GM23248 (cell line): ENCODE measurements at regions not wholly inside any gene's neighbourhood (a gene's known extent, or its start where the extent isn't known, plus 50 kb on each side); places are given as distances from the start of the nearest gene placed in this dataset.
"Not testable (repeated sequence)": the region's sequence is repeated elsewhere in the genome, so short reads cannot be mapped to it uniquely, and the experiment has no call there.

Experiments used
- DNase-seq: peaks from one replicate; pipeline ENCODE4 v3.0.0-alpha.2; 2015
- H2AFZ ChIP-seq: fragments of 200-600 bp; sonication (generic); 2 replicates; pipeline ENCODE4 v1.6.1; 2016; ENCODE audit warnings: antibody characterized with exemption
- H3F3A ChIP-seq: fragments of 200-600 bp; sonication (generic); 2 replicates; pipeline ENCODE4 v1.6.1; 2016; ENCODE audit warnings: mild to moderate bottlenecking, antibody characterized with exemption, mixed run types; ENCODE audit not compliant: insufficient read depth
- H3K27ac ChIP-seq: fragments of 200-600 bp; sonication (generic); 2 replicates; pipeline ENCODE4 v1.5.1; 2016; ENCODE audit warnings: mild to moderate bottlenecking
- H3K27me3 ChIP-seq: fragments of 200-600 bp; sonication (generic); replicated peaks from 2 replicates; pipeline ENCODE4 v1.6.1; 2016; ENCODE audit warnings: mild to moderate bottlenecking; ENCODE audit not compliant: insufficient read depth
- H3K36me3 ChIP-seq: fragments of 200-600 bp; sonication (generic); 2 replicates; pipeline ENCODE4 v1.6.1; 2016; ENCODE audit warnings: low read depth, mild to moderate bottlenecking
- H3K4me1 ChIP-seq: fragments of 200-600 bp; sonication (generic); 2 replicates; pipeline ENCODE4 v1.6.1; 2016; ENCODE audit warnings: mild to moderate bottlenecking; ENCODE audit not compliant: insufficient read depth
- H3K4me2 ChIP-seq: fragments of 200-600 bp; sonication (generic); one replicate; pipeline ENCODE4 v1.6.1; 2016; ENCODE audit warnings: mild to moderate bottlenecking; ENCODE audit not compliant: unreplicated experiment
- H3K4me3 ChIP-seq: fragments of 200-600 bp; sonication (generic); 2 replicates; pipeline ENCODE4 v1.5.1; 2016; ENCODE audit warnings: mild to moderate bottlenecking
- H3K79me2 ChIP-seq: fragments of 200-600 bp; sonication (generic); 2 replicates; pipeline ENCODE4 v1.6.1; 2016; ENCODE audit warnings: mild to moderate bottlenecking; ENCODE audit not compliant: insufficient read depth
- H3K9ac ChIP-seq: fragments of 200-600 bp; sonication (generic); 2 replicates; pipeline ENCODE4 v1.6.1; 2016; ENCODE audit warnings: mild to moderate bottlenecking
- H3K9me2 ChIP-seq: fragments of 200-600 bp; sonication (generic); 2 replicates; pipeline ENCODE4 v1.6.1; 2016; ENCODE audit warnings: mixed run types, mild to moderate bottlenecking, moderate library complexity; ENCODE audit not compliant: insufficient read depth
- H3K9me3 ChIP-seq: fragments of 200-600 bp; sonication (generic); one replicate; pipeline ENCODE4 v1.6.1; 2017; ENCODE audit warnings: low read depth
- H4K20me1 ChIP-seq: fragments of 200-600 bp; sonication (generic); 2 replicates; pipeline ENCODE4 v1.6.0; 2016; ENCODE audit not compliant: insufficient read depth
- EZH2 ChIP-seq: fragments of 200-600 bp; sonication (generic); IDR thresholded peaks from 2 replicates; pipeline ENCODE4 v1.6.1; 2018; ENCODE audit warnings: antibody characterized with exemption, mild to moderate bottlenecking; ENCODE audit not compliant: insufficient read depth, poor library complexity, severe bottlenecking
- EZH2phosphoT487 ChIP-seq: fragments of 200-600 bp; sonication (generic); IDR thresholded peaks from 2 replicates; pipeline ENCODE4 v1.6.1; 2018; ENCODE audit warnings: antibody characterized with exemption, moderate library complexity, mild to moderate bottlenecking, low read depth; ENCODE audit not compliant: insufficient read depth
- WGBS, 2 experiments: methylation state at CpG; one replicate each; pipeline ENCODE4 v1.1.6; 2015 to 2017; ENCODE audit warnings: low lambda C conversion rate in 2 of 2, low coverage in 1 of 2; ENCODE audit errors: missing lambda C conversion rate in 2 of 2; 5-methylcytosine and 5-hydroxymethylcytosine counted together
- in situ Hi-C: fragments of 300-500 bp; cut with MboI; formaldehyde crosslinking; loops from 2 replicates; pipeline ENCODE4 v1.15.0; 2020

DNA sequence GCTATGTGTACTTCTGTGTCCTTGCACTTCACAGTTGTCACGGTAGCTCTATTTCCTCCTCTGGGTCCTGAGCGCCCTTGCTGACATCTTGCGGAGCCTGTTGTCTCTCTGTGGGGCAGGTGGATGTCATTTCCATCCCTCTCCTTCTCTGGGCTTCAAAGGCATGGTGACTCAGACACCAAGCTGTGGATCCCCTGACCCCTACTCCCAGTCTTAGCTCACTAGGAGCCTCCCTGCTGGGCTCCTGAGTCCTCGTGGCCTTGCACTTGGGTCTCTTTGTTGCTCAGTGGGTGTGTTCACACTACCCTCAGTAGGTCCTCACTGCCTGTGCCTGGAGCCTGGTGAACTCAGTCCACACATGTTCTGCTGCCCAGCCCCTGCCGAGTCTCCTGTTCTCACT is 100.3 kb upstream of the PAX2 start:
- WGBS, 2 experiments: 40 to 51% methylated on average over 5 of the region's 5 CpGs
- Histone ChIP-seq H3K4me3 (no peak overlapping the region), H3K27me3 (peaks cover 35% of the 10 kb centered on the region; the same call in 1 of the 2 replicates), H3K27ac (no peak overlapping the region), H3K36me3 (no peaks in the 10 kb centered on the region), H3K79me2 (no peaks in the 10 kb centered on the region), H3K9ac (no peak overlapping the region), H4K20me1 (no peaks in the 10 kb centered on the region), H3K9me3 (no peaks in the 10 kb centered on the region), H3K4me2 (no peak overlapping the region), H3F3A (no peaks in the 10 kb centered on the region), H3K4me1 (no peaks in the 10 kb centered on the region), H2AFZ (no peak overlapping the region), H3K9me2 (no peaks in the 10 kb centered on the region)
- TF ChIP-seq EZH2 (no peak), EZH2phosphoT487 (no peak)
- no peak for DNase-seq
- in situ Hi-C loops: no loop called here

DNA sequence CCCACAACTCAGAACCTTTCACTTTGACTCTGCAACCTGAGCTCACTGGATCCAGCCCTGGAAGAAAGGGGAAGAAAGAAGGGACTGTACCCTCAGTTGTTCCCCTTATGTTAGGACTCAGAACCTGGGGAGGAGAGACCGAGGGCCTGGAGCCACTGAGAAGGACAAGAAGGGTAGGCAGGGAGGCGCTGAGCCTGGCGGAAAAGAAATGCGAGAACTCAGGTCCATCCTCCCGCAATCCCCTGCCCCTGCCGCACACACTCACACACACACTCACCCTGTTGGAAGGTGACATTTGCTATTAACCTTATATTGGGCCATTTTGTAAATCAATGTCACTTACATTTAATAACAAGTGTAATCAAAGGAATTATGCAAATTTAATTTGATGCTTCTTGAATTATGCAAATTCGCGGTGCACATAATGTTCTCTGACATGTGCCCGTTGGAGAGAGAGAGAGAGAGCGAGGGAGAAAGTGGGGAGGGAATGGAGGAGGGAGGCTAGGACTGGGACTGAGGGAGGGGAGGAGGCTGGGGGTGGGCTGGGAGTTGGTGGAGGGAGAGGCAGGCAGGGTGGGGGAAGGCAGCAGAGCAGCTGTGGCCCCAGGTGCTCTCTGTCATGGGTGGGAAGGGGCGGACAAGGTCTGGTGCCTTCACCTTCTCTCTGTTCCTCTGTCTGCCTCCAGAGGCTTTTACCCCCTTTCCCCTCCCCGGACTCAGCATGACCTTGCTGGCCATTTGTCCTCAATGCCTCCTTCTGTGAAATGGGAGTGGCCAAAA is 99.6 kb upstream of the PAX2 start:
- no peaks in the 10 kb centered on the region for H3K79me2 ChIP-seq
- no peak overlapping the region for H2AFZ ChIP-seq
- no peaks in the 10 kb centered on the region for H3K9me3 ChIP-seq
- no peaks in the 10 kb centered on the region for H3F3A ChIP-seq
- 16 to 19% methylated on average over 12 of the region's 12 CpGs for WGBS, 2 experiments
- no peaks in the 10 kb centered on the region for H3K4me1 ChIP-seq
- in situ Hi-C loops: no loop called here
- TF ChIP-seq EZH2phosphoT487 (no peak), EZH2 (no peak)
- DNase-seq: no peak
- H4K20me1 ChIP-seq: no peaks in the 10 kb centered on the region
- H3K27me3 ChIP-seq: peaks cover 34% of the 10 kb centered on the region; the same call in 1 of the 2 replicates
- no peaks in the 10 kb centered on the region for H3K9me2 ChIP-seq
- no peaks in the 10 kb centered on the region for H3K36me3 ChIP-seq
- no peak overlapping the region for H3K4me2 ChIP-seq
- no peak overlapping the region for H3K9ac ChIP-seq
- H3K4me3 ChIP-seq: no peak overlapping the region
- H3K27ac ChIP-seq: no peak overlapping the region

DNA sequence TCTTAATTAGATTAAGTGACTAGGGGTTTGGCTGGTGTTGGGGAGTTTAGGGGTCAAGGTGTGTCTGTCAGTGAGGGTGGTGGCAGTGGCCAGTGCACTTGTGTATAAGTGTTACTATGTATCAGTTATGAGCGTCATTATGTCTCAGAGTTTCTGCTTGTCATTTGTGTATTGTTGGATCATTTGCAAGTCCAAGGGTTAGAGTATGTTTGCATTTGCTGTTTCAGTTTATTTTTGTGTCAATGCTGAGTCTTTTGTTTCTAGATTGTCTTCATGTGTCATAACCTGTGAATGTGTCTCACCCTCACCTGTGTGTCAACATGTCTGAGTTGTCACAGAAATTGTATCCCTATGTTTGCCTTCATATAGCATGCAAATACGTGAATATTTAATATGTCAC is 97.5 kb upstream of the PAX2 start:
- TF ChIP-seq EZH2 (no peak), EZH2phosphoT487 (no peak)
- Histone ChIP-seq H3K9ac (no peak overlapping the region), H3K9me2 (no peaks in the 10 kb centered on the region), H3K4me1 (no peaks in the 10 kb centered on the region), H3K27ac (no peak overlapping the region), H3K27me3 (peaks cover 22% of the 10 kb centered on the region), H3K4me2 (no peak overlapping the region), H3F3A (no peaks in the 10 kb centered on the region), H3K36me3 (no peaks in the 10 kb centered on the region), H2AFZ (no peak overlapping the region), H3K9me3 (no peaks in the 10 kb centered on the region), H4K20me1 (no peaks in the 10 kb centered on the region), H3K79me2 (no peaks in the 10 kb centered on the region), H3K4me3 (no peak overlapping the region)
- in situ Hi-C loops: no loop called here
- WGBS, 2 experiments: 67 to 75% methylated on average over 2 of the region's 2 CpGs
- no peak for DNase-seq

DNA sequence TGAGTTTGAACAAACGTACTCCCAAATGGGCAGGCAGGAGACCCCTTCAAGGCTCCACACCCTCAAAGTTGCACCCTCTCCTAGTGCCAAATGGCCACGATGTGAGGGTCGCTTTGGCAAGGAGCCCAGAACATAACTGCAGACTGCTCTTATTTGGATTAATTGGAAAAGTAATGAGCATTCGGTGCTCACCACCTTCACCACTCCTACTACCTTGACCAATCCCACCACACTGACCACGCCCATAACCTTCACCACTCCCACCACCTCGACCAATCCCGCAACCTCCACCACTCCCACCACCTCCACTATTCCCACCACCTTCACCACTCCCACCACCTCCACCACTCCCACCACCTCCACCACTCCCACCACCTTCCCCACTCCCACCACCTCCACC is 94.7 kb upstream of the PAX2 start:
- Histone ChIP-seq H3K36me3 (no peaks in the 10 kb centered on the region), H3K27ac (no peak overlapping the region), H3F3A (no peaks in the 10 kb centered on the region), H3K9ac (no peak overlapping the region), H3K27me3 (peaks cover 37% of the 10 kb centered on the region), H2AFZ (no peak overlapping the region), H3K4me3 (no peak overlapping the region), H3K79me2 (no peaks in the 10 kb centered on the region), H3K9me2 (no peaks in the 10 kb centered on the region), H3K4me2 (no peak overlapping the region), H4K20me1 (no peaks in the 10 kb centered on the region), H3K4me1 (no peaks in the 10 kb centered on the region), H3K9me3 (no peaks in the 10 kb centered on the region)
- DNase-seq: no peak
- 61 to 75% methylated on average over 4 to 7 of the region's 7 CpGs for WGBS, 2 experiments
- in situ Hi-C loops: no loop called here
- TF ChIP-seq EZH2phosphoT487 (no peak), EZH2 (no peak)

DNA sequence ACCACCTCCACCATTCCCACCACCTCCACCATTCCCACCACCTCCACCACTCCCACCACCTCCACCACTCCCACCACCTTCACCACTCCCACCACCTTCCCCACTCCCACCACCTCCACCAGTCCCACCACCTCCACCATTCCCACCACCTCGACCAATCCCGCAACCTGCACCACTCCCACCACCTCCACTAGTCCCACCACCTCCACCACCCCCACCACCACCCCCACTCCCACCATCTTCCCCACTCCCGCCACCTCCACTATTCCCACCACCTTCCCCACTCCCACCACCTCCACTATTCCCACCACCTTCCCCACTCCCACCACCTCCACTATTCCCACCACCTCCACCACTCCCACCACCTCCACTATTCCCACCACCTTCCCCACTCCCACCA is 94.3 kb upstream of the PAX2 start:
- H3K9me3 ChIP-seq, H3K27ac ChIP-seq, H3K9ac ChIP-seq, DNase-seq, H3K4me2 ChIP-seq, H3K9me2 ChIP-seq, H2AFZ ChIP-seq, H3K4me3 ChIP-seq, H4K20me1 ChIP-seq, in situ Hi-C loops, H3K4me1 ChIP-seq, H3K79me2 ChIP-seq, H3K36me3 ChIP-seq, H3F3A ChIP-seq: not testable (repeated sequence)
- H3K27me3 ChIP-seq: peaks cover 39% of the 10 kb centered on the region
- 69% methylated on average over 3 of the region's 3 CpGs; no CpG with 5 or more reads in 1 of the 2 experiments for WGBS, 2 experiments
